Karpas-422 (cell line): ENCODE measurements at regions not wholly inside any gene's neighbourhood (a gene's known extent, or its start where the extent isn't known, plus 50 kb on each side); places are given as distances from the start of the nearest gene placed in this dataset.

Experiments
- DNase-seq: peaks from one replicate; pipeline ENCODE4 v3.0.0-alpha.2; 2015
- H2AFZ ChIP-seq: fragments of 200-600 bp; sonication (generic); 2 replicates; pipeline ENCODE4 v1.6.1; 2014; ENCODE audit warnings: antibody characterized with exemption, low read length, mixed read lengths
- H3K27ac ChIP-seq: fragments of 200-600 bp; sonication (generic); 2 replicates; pipeline ENCODE4 v1.5.1; 2014; ENCODE audit warnings: mild to moderate bottlenecking, low read length, moderate library complexity
- H3K27me3 ChIP-seq: fragments of 200-600 bp; sonication (generic); 2 replicates; pipeline ENCODE4 v1.6.1; 2014; ENCODE audit warnings: low read length, mixed read lengths
- H3K36me3 ChIP-seq: fragments of 200-600 bp; sonication (generic); 2 replicates; pipeline ENCODE4 v1.6.1; 2014; ENCODE audit warnings: low read length, mixed read lengths; ENCODE audit not compliant: insufficient read depth
- H3K4me1 ChIP-seq: fragments of 200-600 bp; sonication (generic); 2 replicates; pipeline ENCODE4 v1.6.1; 2014; ENCODE audit warnings: mild to moderate bottlenecking, low read length, mixed read lengths
- H3K4me2 ChIP-seq: fragments of 200-600 bp; sonication (generic); 2 replicates; pipeline ENCODE4 v1.6.1; 2014; ENCODE audit warnings: low read length, low read depth, mild to moderate bottlenecking; ENCODE audit not compliant: poor library complexity, severe bottlenecking
- H3K4me3 ChIP-seq: fragments of 200-600 bp; sonication (generic); 2 replicates; pipeline ENCODE4 v1.5.1; 2014; ENCODE audit warnings: mild to moderate bottlenecking, antibody characterized with exemption, low read length, mixed read lengths
- H3K79me2 ChIP-seq: fragments of 200-600 bp; sonication (generic); 2 replicates; pipeline ENCODE4 v1.6.1; 2014; ENCODE audit warnings: mild to moderate bottlenecking, low read length, mixed read lengths
- H3K9ac ChIP-seq: fragments of 200-600 bp; sonication (generic); 2 replicates; pipeline ENCODE4 v1.6.0; 2014; ENCODE audit warnings: low read length
- H3K9me2 ChIP-seq: fragments of 200-600 bp; sonication (generic), shearing (Covaris generic); replicated peaks from 2 replicates; pipeline ENCODE4 v1.6.0; 2014; ENCODE audit warnings: mild to moderate bottlenecking, low read length, moderate library complexity; ENCODE audit not compliant: insufficient read depth
- H3K9me3 ChIP-seq: fragments of 300-700, 200-600 bp; sonication (generic); 2 replicates; pipeline ENCODE4 v1.6.1; 2014; ENCODE audit warnings: low read length, mixed read lengths
- H4K20me1 ChIP-seq: fragments of 200-600 bp; sonication (generic); 2 replicates; pipeline ENCODE4 v1.6.1; 2014; ENCODE audit warnings: mild to moderate bottlenecking, antibody characterized with exemption, low read length, low read depth; ENCODE audit not compliant: insufficient read depth

- Histone ChIP-seq H3K4me1 (no peaks in the 10 kb centered on the region), H4K20me1 (no peaks in the 10 kb centered on the region), H3K4me2 (no peak overlapping the region), H3K79me2 (no peaks in the 10 kb centered on the region), H3K9me3 (no peaks in the 10 kb centered on the region), H3K36me3 (no peaks in the 10 kb centered on the region), H2AFZ (no peak overlapping the region), H3K4me3 (no peak overlapping the region), H3K27me3 (no peaks in the 10 kb centered on the region), H3K9ac (no peak overlapping the region), H3K27ac (no peak overlapping the region), H3K9me2 (no peaks in the 10 kb centered on the region)
- DNase-seq = no peak
These were observed 226.0 kb downstream of the C7orf25 start for GRCh38 chr7:42685911-42686310.

GRCh38 chr7:42677751-42678699, 233.8 kb downstream of the C7orf25 start:
- Histone ChIP-seq H3K4me1 (no peaks in the 10 kb centered on the region), H3K79me2 (no peaks in the 10 kb centered on the region), H2AFZ (no peak overlapping the region), H3K36me3 (no peaks in the 10 kb centered on the region), H3K27me3 (no peaks in the 10 kb centered on the region), H3K9ac (no peak overlapping the region), H3K9me3 (no peaks in the 10 kb centered on the region), H3K4me3 (no peak overlapping the region), H3K27ac (no peak overlapping the region), H4K20me1 (no peaks in the 10 kb centered on the region), H3K4me2 (no peak overlapping the region), H3K9me2 (no peaks in the 10 kb centered on the region)
- DNase-seq = no peak

GRCh38 chr7:42674541-42674940, 237.3 kb downstream of the C7orf25 start:
- no peak for DNase-seq
- Histone ChIP-seq H4K20me1 (no peaks in the 10 kb centered on the region), H3K9me2 (no peaks in the 10 kb centered on the region), H3K79me2 (no peaks in the 10 kb centered on the region), H3K9me3 (no peaks in the 10 kb centered on the region), H3K27me3 (no peaks in the 10 kb centered on the region), H3K36me3 (no peaks in the 10 kb centered on the region), H3K9ac (no peak overlapping the region), H3K27ac (no peak overlapping the region), H3K4me3 (no peak overlapping the region), H2AFZ (no peak overlapping the region), H3K4me1 (no peaks in the 10 kb centered on the region), H3K4me2 (no peak overlapping the region)

GRCh38 chr7:42673951-42674350, 237.9 kb downstream of the C7orf25 start:
- DNase-seq = no peak
- Histone ChIP-seq H3K4me1 (no peaks in the 10 kb centered on the region), H3K9me2 (no peaks in the 10 kb centered on the region), H3K4me3 (no peak overlapping the region), H3K27ac (no peak overlapping the region), H3K9ac (no peak overlapping the region), H3K79me2 (no peaks in the 10 kb centered on the region), H3K27me3 (no peaks in the 10 kb centered on the region), H2AFZ (no peak overlapping the region), H3K36me3 (no peaks in the 10 kb centered on the region), H3K9me3 (no peaks in the 10 kb centered on the region), H4K20me1 (no peaks in the 10 kb centered on the region), H3K4me2 (no peak overlapping the region)

GRCh38 chr7:42672339-42672999, 239.4 kb downstream of the C7orf25 start:
- H3K27ac ChIP-seq = no peak overlapping the region
- no peak overlapping the region for H2AFZ ChIP-seq
- no peaks in the 10 kb centered on the region for H3K36me3 ChIP-seq
- no peaks in the 10 kb centered on the region for H3K4me1 ChIP-seq
- DNase-seq = no peak
- no peaks in the 10 kb centered on the region for H3K27me3 ChIP-seq
- H3K9ac ChIP-seq = no peak overlapping the region
- no peak overlapping the region for H3K4me3 ChIP-seq
- H3K4me2 ChIP-seq = no peak overlapping the region
- no peaks in the 10 kb centered on the region; the same call in 1 of the 2 replicates for H3K9me3 ChIP-seq
- H4K20me1 ChIP-seq = no peaks in the 10 kb centered on the region
- H3K79me2 ChIP-seq = no peaks in the 10 kb centered on the region
- H3K9me2 ChIP-seq = no peaks in the 10 kb centered on the region

- Histone ChIP-seq H3K27ac (no peak overlapping the region), H4K20me1 (no peaks in the 10 kb centered on the region), H3K79me2 (no peaks in the 10 kb centered on the region), H3K36me3 (no peaks in the 10 kb centered on the region), H3K27me3 (no peaks in the 10 kb centered on the region), H3K9ac (no peak overlapping the region), H3K9me2 (no peaks in the 10 kb centered on the region), H3K4me3 (no peak overlapping the region), H3K4me1 (no peaks in the 10 kb centered on the region), H3K9me3 (peaks cover 5% of the 10 kb centered on the region; the same call in 1 of the 2 replicates), H3K4me2 (no peak overlapping the region), H2AFZ (no peak overlapping the region)
- no peak for DNase-seq
These were observed 240.2 kb downstream of the C7orf25 start for GRCh38 chr7:42671627-42672026.

GRCh38 chr7:42666994-42667393, 244.9 kb downstream of the C7orf25 start:
- Histone ChIP-seq H3K27me3 (no peaks in the 10 kb centered on the region), H4K20me1 (no peaks in the 10 kb centered on the region), H3K9ac (no peak overlapping the region), H3K79me2 (no peaks in the 10 kb centered on the region), H2AFZ (no peak overlapping the region), H3K36me3 (no peaks in the 10 kb centered on the region), H3K4me1 (no peaks in the 10 kb centered on the region), H3K9me2 (no peaks in the 10 kb centered on the region), H3K4me3 (no peak overlapping the region), H3K27ac (no peak overlapping the region), H3K9me3 (peaks cover 6% of the 10 kb centered on the region; the same call in 1 of the 2 replicates), H3K4me2 (no peak overlapping the region)
- no peak for DNase-seq

GRCh38 chr7:42662862-42663261, 249.0 kb downstream of the C7orf25 start:
- Histone ChIP-seq H4K20me1 (no peaks in the 10 kb centered on the region), H2AFZ (no peak overlapping the region), H3K9me2 (no peaks in the 10 kb centered on the region), H3K9me3 (peaks cover 6% of the 10 kb centered on the region; the same call in 1 of the 2 replicates), H3K27me3 (no peaks in the 10 kb centered on the region), H3K9ac (no peak overlapping the region), H3K79me2 (no peaks in the 10 kb centered on the region), H3K4me2 (no peak overlapping the region), H3K4me3 (no peak overlapping the region), H3K4me1 (no peaks in the 10 kb centered on the region), H3K27ac (no peak overlapping the region), H3K36me3 (no peaks in the 10 kb centered on the region)
- no peak for DNase-seq
